Activated CD8-positive, alpha-beta memory T cell treated with anti-CD3 and anti-CD28 coated beads, Interleukin-2, amount 50 U/mL, for 48 hours (primary cell): ENCODE measurements at regions not wholly inside any gene's neighbourhood (a gene's known extent, or its start where the extent isn't known, plus 50 kb on each side); places are given as distances from the start of the nearest gene placed in this dataset.

Experiments used
- DNase-seq: peaks from one replicate; pipeline ENCODE4 v3.0.0-alpha.2; 2020

DNA sequence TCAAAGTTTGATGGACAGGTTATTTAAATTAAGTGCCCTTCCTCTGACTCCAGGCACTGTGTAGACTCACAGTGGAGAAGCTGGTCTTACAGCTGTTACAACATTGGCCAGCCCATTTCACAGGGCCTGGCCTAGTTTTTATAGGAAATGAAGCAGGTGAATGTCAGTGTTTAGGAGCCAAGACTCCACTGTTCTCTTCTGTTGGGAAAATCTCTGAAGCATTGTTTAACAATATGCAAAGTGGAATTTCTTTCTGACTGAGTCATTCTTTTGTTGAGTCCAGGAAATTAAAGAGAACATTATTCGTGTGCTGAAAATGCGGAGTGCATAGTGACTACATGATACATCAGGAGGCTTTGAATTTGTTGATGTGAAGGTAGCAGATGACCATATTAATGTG lies 64.7 kb downstream of the ARRDC4 start:
- no peak for DNase-seq

- DNase-seq = no peak
These were observed 74.2 kb downstream of the ARRDC4 start for GRCh38 chr15:98034731-98035130.

DNA sequence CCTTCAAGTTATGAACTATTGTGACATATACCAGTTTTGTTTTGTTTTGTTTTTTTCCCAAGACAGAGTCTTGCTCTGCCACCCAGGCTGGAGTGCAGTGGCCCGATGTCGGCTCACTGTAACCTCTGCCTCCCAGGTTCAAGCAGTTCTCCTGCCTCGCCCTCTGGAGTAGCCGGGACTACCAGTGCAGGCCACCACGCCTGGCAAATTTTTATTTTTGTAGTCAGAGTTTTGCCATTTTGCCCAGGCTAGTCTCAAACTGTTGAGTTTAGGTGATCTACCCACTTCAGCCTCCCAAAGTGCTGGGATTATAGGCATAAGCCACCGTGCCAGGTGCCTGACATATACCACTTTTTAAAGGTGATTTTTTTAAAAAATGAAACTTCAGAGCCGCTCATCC lies 74.6 kb downstream of the ARRDC4 start:
- DNase-seq = no peak

- DNase-seq = no peak
These were observed 75.1 kb downstream of the ARRDC4 start for GRCh38 chr15:98035577-98036010.

DNA sequence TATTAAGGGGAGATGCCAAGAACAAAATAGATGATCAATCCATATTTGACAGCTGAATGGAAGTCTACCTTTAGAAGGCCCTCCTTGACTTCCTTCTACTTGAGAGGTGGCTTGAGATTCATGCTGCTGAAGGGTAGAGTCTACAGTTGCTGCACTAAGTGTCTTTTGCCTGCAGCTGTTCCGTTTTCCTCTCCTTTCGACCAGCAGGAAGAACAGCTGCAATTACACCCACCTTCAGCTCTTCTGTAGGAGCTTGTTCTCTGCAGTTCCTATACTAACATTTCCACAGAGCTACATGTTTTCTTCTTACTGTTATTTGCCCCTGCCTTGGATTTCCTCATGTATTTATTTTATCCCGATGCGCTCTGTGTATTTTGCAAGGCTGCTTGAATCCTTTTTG lies 79.1 kb downstream of the ARRDC4 start:
- no peak for DNase-seq

- DNase-seq = no peak
These were observed 79.6 kb downstream of the ARRDC4 start for GRCh38 chr15:98040146-98040545.

- no peak for DNase-seq
These were observed 82.9 kb downstream of the ARRDC4 start for GRCh38 chr15:98043160-98044014.

- no peak for DNase-seq
These were observed 91.2 kb downstream of the ARRDC4 start for GRCh38 chr15:98051734-98052133.

- DNase-seq = no peak
These were observed 97.0 kb downstream of the ARRDC4 start for GRCh38 chr15:98057453-98057852.

- no peak for DNase-seq
These were observed 102.4 kb downstream of the ARRDC4 start for GRCh38 chr15:98062869-98063268.

DNA sequence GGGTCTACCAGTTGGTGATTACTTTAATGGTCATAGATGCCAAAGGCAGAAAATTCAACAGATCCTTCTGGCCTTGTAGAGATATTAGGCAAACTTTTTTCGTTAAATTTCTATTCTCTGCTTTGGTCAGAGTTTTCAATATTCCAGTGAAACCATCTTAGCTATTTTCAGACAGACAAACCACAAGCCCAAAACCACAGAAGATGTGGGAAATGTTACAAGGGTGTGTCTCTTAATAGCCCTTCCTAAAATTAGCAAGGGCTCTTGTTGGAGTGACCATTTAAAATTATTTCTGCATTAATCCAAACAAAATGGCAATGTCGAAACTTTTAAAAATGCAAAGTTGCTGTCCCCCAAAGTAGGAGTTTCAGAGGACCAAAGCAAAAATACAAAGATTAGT lies 102.8 kb downstream of the ARRDC4 start:
- DNase-seq = no peak

GRCh38 chr15:98063871-98064270 lies 103.4 kb downstream of the ARRDC4 start:
- no peak for DNase-seq

DNA sequence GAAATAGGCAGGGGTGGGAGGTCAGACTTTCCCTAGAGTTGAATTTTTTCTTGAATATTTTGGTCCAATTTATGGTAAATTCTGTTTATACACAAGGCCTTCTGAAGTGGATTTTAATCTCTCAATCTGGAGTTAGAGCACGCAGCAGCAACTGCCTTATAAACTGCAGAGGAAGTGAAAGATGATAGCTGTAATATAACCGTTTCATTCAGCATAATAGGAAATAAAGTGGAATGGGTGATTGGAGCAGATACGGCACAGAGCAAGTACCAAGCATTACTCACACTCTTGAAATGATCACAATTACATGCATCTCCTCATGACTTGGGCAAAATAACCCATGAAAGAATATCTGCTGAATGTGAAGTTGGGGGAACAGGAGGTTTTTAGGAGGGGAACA lies 106.8 kb downstream of the ARRDC4 start:
- DNase-seq = no peak

DNA sequence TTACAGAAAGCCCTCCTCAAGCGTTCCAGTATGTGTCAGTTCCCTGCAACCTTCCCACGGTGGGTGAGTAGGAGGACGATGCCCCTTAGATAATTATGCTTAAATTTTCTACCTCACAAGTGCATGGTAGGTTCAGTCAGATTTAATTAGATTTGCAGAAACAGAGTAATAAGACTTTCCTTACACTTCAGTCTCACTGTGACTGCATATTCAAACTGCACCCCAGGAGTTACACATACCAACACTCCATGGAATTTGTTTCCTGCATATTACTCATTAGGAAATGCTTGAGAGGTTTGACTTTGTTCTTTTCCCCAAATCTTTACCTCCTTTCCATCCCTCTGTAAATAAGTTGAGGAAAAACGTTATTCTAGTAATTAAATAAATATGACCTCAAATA lies 108.8 kb downstream of the ARRDC4 start:
- no peak for DNase-seq

GRCh38 chr15:98070137-98070536 lies 109.6 kb downstream of the ARRDC4 start:
- no peak for DNase-seq

DNA sequence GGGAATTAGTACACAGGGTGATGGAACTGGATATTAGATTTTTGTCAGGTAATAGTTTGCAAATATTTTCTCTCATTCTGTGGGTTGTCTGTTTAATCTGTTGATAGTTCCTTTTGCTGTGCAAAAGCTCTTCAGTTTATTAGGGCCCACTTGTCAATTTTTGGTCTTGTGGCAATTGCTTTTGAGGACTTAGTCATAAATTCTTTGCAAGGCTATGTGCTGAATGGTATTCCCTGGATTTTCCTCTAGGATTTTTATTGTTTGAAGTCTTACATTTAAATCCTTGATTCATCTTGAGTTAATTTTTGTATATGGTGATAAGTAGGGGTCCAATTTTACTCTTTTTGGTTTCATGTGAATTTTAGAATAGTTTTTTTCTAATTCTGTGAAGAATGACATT lies 111.3 kb downstream of the ARRDC4 start:
- DNase-seq = no peak

GRCh38 chr15:98075441-98075840 lies 114.9 kb downstream of the ARRDC4 start:
- DNase-seq = no peak

- DNase-seq = no peak
These were observed 115.7 kb downstream of the ARRDC4 start for GRCh38 chr15:98076021-98076816.

- DNase-seq = no peak
These were observed 116.7 kb downstream of the ARRDC4 start for GRCh38 chr15:98077186-98077585.

DNA sequence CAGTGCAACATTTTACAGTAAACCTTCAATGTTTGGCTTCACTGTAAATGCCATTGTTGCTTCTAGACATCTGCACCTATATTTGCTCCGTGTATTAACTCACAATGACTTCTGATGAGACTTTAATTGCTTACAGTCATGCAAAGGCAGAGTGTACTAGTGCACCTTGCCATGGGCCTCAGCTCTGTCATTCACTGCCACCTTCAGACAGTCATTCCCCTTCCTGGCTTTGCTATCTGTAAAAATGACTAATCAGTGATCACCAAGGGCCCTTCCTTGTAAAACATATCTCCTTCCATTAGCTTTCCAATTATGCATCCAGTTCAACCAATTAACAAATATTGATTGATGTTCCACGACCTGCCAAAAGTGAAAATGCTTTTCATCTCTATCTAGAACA lies 120.3 kb downstream of the ARRDC4 start:
- DNase-seq = no peak

- no peak for DNase-seq
These were observed 122.9 kb downstream of the ARRDC4 start for GRCh38 chr15:98083203-98083910.

DNA sequence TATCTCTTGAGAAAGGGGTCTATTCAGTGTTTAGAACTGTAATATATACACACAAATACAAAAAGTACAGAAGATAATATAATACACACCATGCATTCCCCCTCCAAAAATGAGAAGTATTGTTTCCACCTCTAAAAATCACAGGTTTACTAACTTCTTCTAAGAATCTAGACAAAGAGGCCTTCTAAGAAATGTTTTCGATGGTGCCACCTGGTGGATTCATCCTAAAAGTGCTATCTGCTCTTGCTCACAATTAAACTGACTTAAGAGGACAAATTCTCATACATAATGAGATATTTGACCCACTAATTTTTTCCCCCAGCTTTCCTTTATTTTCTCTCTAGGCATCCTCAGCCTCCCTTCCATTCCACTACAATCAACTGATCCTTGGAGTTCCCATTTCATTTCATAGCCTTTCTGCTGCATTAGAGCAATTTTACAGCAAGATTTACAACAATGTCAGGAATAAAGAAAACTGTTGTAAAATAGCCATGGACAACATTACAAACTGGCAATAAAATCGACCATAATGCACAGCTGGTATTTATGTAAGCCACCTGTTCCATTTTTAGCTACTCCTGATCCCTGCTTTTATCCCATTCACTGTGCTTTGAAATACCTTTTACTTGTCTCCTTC lies 124.6 kb downstream of the ARRDC4 start:
- no peak for DNase-seq
